PC-3 (cell line): ENCODE measurements at regions not wholly inside any gene's neighbourhood (a gene's known extent, or its start where the extent isn't known, plus 50 kb on each side); places are given as distances from the start of the nearest gene placed in this dataset.

Experiments
- CTCF ChIP-seq: fragments of 300-600 bp; sonication (generic); conservative IDR thresholded peaks from 2 replicates; pipeline ENCODE4 v1.5.1; 2017; ENCODE audit warnings: antibody characterized with exemption, low read depth, mild to moderate bottlenecking, low read length
- EZH2 ChIP-seq: fragments of 300-600 bp; sonication (generic); IDR thresholded peaks from one replicate; pipeline ENCODE4 v1.6.1; 2017; ENCODE audit warnings: antibody characterized with exemption, mild to moderate bottlenecking, low read length; ENCODE audit not compliant: unreplicated experiment
- EZH2phosphoT487 ChIP-seq: fragments of 300-600 bp; sonication (generic); IDR thresholded peaks from 2 replicates; pipeline ENCODE4 v1.6.1; 2018; ENCODE audit warnings: mild to moderate bottlenecking, antibody characterized with exemption, low read length, borderline replicate concordance

- no peak for TF ChIP-seq CTCF
- TF ChIP-seq EZH2, result no peak
- no peak for TF ChIP-seq EZH2phosphoT487
These were observed 174.5 kb upstream of the AFDN start for GRCh38 chr6:167652042-167652700.
